Fibroblast of the aortic adventitia (primary cell): ENCODE measurements at regions not wholly inside any gene's neighbourhood (a gene's known extent, or its start where the extent isn't known, plus 50 kb on each side); places are given as distances from the start of the nearest gene placed in this dataset.

Experiments
- DNase-seq: peaks from one replicate; pipeline ENCODE4 v3.0.0-alpha.2; 2010; ENCODE audit warnings: low read depth
- H3K4me3 ChIP-seq: 2 replicates; pipeline ENCODE4 v1.5.1; 2011; ENCODE audit warnings: low read depth, mild to moderate bottlenecking, control low read depth, low read length, moderate library complexity
- TF ChIP-seq, protein P1 (sequence below): IDR thresholded peaks from 2 replicates; pipeline ENCODE4 v1.5.1; 2011; ENCODE audit warnings: mild to moderate bottlenecking, low read length, control low read depth, inconsistent platforms; ENCODE audit not compliant: insufficient read depth

- DNase-seq, result no peak
- TF ChIP-seq, protein P1, sequence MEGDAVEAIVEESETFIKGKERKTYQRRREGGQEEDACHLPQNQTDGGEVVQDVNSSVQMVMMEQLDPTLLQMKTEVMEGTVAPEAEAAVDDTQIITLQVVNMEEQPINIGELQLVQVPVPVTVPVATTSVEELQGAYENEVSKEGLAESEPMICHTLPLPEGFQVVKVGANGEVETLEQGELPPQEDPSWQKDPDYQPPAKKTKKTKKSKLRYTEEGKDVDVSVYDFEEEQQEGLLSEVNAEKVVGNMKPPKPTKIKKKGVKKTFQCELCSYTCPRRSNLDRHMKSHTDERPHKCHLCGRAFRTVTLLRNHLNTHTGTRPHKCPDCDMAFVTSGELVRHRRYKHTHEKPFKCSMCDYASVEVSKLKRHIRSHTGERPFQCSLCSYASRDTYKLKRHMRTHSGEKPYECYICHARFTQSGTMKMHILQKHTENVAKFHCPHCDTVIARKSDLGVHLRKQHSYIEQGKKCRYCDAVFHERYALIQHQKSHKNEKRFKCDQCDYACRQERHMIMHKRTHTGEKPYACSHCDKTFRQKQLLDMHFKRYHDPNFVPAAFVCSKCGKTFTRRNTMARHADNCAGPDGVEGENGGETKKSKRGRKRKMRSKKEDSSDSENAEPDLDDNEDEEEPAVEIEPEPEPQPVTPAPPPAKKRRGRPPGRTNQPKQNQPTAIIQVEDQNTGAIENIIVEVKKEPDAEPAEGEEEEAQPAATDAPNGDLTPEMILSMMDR, result no peak
Measured at GRCh38 chr13:73850104-73850873, 283.9 kb downstream of the KLF12 start.

GRCh38 chr13:73849292-73849691, 284.9 kb downstream of the KLF12 start:
- TF ChIP-seq, protein P1, result peak; percentile 62
- no peak overlapping the region for H3K4me3 ChIP-seq
- DNase-seq, result peak; percentile 48

More at GRCh38 chr13:73850104-73850873, 283.9 kb downstream of the KLF12 start:
- H3K4me3 ChIP-seq, result no peak overlapping the region

DNA sequence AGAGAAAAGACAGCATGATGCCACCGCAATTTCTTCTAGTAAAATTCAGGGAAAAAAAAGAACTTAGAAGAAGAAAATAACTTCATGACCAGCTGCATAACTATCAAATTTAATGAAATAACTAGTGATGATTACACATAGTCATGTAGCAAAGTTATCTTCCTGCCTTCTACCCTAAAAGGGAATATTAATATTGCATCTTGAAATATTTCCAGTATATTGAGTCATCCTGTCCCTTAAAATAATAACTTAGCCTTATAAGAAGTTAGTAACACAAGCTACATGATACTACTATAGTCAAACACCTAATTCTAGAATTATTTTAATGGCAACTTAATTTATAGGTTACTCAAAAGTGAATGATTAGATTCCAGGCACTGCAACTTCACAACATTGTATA, 289.2 kb downstream of the KLF12 start:
- peak; percentile 47 for DNase-seq
- TF ChIP-seq, protein P1, result no peak
- no peak overlapping the region for H3K4me3 ChIP-seq

DNA sequence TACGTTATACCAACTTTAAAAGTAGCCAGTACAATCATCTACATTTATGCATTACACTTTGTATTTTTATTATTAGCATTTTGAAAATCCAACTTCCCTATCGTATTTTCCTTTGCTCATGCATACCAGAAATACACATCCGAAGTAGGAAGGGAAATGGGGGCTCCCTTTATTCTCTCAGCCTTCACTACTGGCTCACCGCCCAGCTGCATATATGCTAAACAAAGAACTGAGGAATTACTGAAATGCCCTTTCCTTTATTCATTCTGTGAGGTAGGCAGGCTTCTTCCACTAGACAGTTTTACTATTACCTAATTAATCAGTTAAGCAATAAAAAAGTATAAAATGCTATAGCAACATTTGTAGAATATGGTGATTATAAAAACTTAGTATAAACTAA, 291.6 kb downstream of the KLF12 start:
- H3K4me3 ChIP-seq, result no peak overlapping the region
- TF ChIP-seq, protein P1, result no peak
- no peak for DNase-seq

DNA sequence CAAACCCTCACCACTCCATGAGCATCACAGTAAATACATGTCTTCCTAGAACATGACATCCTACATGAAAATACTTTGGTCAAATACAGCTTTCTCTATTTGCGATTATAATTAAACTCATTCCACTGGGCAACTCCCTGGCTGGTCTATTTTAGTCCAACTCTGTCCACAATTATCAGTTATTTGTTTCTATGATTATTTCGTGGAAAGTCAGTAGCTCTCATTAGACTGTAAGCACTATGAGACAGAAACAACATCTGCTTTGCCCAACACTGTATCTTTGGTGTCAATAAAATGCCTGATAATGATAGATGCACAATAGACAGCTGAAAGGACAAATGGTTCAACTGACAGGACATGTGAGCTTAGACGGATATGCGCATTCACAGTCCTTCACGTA, 292.0 kb downstream of the KLF12 start:
- DNase-seq, result no peak
- TF ChIP-seq, protein P1, result no peak
- no peak overlapping the region for H3K4me3 ChIP-seq

DNA sequence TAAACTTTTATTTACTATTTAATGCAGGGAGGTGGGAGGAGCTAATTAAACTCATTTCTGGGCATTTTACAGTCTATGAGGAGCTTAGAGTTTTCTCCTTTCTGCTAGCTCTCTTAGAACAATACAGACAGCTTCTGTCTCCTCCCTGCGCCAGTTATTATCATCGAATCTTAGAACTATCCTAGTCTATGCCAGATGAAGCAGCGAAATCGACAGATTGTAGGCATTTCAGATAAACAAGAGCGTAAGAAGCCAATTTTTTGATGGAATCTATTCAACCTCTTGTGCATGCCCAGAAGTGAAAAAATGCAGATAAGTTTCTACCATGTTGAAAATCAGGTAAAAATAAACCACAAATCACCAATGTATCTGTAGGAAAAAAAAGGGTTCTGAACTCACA, 297.1 kb downstream of the KLF12 start:
- no peak overlapping the region for H3K4me3 ChIP-seq
- no peak for DNase-seq
- TF ChIP-seq, protein P1, result no peak
